ENCODE measurements at regions not wholly inside any gene's neighbourhood (a gene's known extent, or its start where the extent isn't known, plus 50 kb on each side); places are given as distances from the start of the nearest gene placed in this dataset.
"Not testable (repeated sequence)": the region's sequence is repeated elsewhere in the genome, so short reads cannot be mapped to it uniquely, and the experiment has no call there.

DNA sequence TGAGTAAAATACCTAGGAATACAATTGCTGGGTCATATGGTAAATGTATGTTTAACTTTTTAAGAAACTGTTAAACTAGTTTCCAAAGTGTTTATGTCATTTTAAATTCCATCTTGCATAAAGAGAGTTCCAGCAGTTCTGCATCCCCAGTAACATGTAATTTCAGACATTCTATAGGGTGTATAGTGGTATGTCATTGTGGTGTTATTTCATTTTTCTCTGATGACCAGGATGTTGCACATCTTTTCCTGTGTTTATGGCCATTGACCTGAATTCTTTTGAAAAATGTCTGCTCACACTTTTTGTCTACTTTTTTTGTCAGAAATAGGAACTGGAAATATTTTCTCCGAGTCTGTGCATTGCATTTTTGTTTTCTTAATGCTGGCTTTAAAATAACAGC is 128.9 kb downstream of the TMEM200A start:
- no peak for DNase-seq

DNA sequence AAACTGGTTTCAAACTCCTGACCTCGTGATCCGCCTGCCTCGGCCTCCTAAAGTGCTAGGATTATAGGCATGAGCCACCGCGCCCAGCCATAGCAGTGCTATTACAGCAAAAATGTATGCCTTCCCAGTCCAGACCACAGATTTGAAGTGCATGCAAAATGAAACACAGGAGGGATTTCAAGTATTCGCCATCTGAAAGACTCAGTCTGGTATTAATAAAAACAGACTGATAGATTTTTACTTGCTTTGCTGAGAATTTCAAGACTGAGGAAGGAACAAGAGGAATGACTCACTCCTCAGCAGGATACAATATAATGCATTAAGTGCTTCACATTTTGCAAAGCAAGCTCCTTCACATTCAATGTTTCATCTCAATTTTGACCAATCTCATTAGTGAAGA is 134.9 kb downstream of the TMEM200A start:
- no peak for DNase-seq

DNA sequence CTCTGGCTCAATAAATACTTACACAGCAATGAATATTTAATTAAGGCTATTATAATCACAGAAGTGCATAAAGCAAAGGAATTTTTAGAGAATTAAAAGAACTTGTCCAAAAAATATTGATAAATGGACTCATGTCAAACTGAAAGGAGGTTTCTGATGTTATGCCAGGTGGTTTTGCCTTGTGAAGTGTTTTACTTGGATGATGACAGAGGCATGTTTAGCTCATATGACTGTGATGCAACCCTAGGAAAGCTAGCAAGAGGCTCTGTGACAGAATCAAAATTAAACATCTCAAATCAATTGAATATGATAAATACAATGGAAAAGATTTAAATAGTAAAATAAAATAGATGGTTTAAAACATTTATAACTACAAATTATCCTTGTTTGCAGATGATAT is 137.3 kb downstream of the TMEM200A start:
- DNase-seq: no peak

DNA sequence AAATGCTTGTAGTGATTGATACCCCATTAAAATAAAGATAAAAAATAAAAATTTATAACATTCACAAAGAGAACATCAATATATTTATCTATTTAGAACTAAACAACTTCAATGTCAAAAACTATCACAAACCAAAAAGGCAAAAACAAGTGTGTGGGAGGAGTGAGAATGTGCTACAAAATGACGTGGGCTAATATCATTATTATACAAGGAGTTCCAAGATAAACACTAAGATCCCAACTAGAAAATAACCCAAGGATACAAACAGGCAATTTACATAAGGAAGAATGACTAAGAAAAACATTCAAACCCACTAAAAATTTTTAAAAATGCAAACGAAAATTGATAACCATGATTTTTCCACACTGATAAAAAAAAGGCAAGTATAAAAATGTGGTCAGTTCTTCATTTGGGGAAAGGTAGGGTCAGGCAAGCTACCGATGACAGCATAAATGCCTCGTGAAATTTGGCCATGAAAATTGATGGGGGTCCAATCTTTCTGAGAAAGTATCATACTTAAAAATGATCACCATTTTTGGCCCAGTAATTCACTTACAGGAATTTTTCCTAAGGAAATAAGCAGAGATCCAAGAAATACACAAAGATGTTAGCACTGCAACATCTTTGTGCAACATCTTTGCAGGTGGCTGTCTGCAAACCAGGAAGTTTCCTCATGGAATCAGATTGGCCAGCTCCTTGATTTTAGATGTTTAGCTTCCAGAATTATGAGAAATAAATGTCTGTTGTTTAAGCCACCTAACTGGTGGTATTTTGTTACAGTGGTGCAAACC is 140.2 kb downstream of the TMEM200A start:
- DNase-seq: no peak

DNA sequence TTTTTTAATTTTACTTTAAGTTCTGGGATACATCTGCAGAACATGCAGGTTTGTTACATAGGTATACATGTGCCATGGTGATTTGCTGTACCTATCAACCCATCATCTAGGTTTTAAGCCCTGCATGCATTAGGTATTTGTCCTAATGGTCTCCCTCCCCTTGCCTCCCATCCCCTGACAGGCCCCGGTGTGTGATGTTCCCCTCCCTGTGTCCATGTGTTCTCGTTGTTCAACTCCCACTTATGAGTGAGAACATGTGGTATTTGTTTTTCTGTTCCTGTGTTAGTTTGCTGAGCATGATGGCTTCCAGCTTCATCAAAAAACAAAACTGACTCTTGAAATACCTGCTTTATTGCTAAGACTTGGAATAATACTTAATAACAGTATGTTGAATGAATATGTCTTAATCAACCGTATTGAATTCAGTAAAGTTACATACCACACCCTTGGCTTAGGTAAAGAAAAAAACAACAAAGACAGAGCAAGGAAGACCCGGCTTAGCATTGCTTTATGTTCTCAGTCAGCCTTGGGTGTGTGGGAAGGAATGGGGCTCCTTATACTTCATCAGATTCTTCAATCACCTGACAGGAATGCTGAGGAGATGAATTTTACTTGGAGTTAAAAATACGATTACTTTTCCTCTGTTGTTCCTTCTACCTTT is 141.3 kb downstream of the TMEM200A start:
- not testable (repeated sequence) for DNase-seq

DNA sequence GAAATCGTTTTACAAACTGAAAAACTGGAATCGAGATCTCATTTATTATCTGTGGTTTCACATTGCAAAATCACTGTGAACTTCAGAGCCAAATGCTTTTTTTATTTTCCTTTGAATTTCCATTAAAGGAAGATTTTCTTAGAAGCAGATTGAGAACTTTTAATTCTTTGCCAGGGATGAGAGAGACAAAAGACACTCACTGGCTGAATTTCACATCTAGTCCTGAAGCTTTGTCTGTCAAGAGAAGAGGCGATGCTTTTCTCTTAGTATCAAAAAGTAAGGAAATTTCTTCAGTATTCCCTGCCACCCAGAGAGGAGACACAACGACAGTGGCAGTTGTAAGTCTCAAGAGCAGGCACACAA is 141.8 kb downstream of the TMEM200A start:
- no peak for DNase-seq

DNA sequence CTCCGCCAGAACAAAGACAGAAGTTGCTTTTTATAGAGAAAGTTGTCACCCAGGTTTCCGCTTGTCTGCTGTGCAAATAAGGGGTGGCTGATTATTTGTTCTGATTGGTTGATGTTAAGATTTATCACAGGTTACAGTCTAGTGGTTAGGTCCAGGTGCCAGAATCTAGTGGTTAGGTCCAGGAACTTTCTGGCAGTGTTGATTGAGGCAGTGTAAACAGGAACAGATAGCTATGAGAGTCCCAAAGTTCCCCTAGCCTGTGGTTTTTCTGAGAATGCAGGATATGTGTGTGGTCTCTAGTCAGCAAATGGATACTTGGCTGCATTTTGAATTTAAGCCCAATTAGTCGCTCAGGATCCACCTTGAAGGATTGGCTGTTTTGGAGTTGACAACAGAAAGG is 148.0 kb downstream of the TMEM200A start:
- no peak for DNase-seq

DNA sequence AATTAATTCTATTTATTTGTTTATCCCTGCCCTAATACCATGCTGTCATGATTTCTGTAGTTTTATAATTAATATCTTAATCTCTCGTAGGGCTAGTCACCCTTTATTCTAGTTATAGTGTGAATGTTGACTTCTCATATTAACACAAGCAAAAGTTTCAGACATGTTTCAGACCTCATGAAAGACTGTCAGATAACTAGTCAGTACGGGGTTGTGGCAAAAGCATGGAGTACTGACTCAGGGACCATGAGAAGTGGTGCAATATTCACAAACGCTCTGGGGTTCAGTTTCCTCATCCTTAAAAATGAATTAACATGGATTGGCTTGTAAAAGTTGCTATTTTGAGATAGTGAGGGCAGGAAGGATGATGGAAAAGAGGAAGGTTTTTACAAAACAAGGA is 148.9 kb downstream of the TMEM200A start:
- DNase-seq: no peak

DNA sequence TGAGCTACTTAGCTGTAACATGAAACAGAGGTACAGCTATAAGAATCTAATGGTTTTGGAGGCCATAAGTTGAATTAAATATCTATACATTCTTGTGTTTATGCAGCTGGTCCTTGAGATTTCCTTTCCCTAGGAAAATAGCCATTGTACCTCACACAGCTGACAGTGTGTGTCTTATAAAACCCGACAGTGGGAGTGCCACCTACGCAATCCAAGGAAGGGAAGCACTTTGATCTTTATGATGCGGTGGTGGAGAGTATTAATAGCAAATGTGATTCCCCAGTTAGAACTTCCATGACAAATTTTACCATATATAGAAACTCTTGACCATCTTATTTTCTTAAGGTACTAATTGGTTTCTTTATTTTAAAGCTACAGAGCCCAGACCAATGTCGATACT is 149.5 kb downstream of the TMEM200A start:
- DNase-seq: no peak

DNA sequence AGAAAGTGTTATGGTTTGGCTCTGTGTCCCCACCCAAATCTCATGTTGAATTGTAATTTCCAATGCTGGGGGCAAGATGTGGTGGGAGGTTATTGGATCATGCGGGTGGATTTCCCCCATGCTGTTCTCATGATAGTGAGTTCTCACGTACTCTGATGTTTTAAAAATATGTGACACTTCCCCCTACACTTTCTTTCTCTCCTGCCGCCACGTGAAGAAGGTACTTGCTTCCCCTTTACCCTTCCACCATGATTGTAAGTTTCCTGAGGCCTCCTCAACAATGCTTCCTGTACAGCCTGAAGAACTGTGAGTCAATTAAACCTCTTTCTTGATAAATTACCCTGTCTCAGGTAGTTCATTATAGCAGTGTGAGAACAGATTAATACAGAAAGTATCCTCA is 150.8 kb downstream of the TMEM200A start:
- DNase-seq: no peak

DNA sequence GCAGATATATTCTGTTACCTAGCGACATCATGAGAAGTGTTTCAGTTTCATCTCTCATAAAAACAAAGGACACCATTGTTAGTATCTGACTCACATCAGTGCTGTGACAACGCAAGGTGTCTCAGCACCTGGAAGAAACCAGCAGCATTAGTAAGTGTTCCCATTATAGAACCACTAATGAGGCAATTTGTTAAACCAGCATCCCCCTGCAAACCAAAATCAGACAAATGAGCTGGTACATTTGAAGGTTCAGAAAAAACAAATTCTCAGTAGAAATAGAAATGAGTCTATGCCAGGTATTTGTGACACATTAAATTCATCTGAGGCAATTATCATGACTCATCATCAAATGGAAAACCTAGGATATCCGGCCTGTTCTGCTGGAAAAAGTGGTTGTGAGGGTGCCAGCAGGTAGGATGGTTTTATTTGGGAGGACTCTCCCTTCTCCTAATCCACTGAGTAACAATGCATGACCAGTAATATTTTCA is 151.7 kb downstream of the TMEM200A start:
- DNase-seq: no peak

DNA sequence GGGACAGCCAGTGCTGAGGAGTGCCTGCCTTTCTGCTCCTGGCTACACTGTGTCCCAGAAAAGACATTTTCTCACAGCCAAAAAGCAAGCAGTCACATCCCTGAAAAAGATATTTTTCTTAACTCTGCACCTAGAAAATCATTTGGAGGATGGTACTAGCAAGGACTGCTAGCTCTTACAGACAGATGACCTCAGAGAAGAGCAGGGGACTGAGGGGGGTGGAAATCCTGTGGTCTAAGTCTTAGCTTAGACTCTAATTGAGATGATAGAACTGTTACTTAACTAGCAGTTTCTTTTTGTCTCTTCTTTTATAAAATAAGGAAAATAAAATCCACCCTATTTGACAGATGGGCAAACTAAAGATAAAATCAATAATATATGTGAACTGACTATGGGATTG is 152.8 kb downstream of the TMEM200A start:
- no peak for DNase-seq

DNA sequence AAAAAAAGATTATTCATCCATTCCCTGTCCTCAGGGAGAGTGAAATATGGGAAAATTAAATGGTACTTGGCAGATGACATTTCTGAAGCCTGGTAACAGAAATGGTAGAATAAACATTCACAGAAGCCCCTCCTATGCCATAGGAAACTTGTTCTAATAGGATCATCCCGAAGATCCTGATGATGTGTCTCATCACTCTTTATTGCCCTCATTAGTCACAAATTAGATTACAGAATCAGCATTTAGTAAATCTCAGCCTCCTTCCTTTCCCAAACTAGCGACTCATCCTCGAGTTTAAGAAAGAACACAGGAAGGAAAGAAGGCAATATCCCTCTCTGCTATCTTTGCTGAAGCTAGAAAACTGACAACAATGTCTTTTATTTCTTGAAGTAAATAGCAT is 154.4 kb downstream of the TMEM200A start:
- DNase-seq: no peak

DNA sequence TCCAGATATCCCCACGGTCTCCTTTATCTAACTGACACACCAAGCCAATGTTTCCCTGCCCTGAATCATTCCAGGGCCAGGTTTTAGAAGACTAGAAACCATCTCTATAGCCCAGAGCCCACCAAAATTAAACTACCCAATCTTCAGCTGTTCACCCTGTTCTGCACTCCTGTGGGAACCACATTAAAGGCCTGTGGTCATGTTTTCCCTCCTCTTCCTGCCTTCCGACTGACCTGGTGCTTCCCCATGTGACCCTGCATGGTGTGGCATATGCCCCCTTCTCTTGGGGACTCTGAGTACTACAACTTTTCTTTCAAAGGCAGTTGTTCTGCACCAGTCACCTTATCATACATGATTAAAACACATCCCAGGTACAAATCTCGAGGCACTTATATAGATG is 155.0 kb downstream of the TMEM200A start:
- no peak for DNase-seq

DNA sequence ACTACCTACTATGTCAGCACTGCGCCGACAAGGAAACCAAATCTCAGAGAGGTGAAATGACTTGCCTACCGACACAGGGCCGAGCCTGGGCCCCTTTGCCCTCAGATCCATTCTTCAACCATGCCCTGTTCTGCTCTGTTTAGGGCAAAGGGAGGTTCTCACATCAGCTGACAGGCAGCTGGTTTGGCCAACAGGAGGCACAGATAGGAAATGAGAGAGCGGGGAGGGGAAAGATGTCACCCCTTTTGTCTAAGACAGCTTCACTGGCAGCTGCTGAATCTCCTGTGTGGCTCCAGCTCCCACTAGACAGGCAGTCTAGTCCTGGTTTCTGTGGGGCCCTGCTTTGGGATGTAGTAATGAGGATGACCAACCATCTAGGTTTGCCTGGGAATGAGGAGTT is 158.7 kb downstream of the TMEM200A start:
- no peak for DNase-seq

DNA sequence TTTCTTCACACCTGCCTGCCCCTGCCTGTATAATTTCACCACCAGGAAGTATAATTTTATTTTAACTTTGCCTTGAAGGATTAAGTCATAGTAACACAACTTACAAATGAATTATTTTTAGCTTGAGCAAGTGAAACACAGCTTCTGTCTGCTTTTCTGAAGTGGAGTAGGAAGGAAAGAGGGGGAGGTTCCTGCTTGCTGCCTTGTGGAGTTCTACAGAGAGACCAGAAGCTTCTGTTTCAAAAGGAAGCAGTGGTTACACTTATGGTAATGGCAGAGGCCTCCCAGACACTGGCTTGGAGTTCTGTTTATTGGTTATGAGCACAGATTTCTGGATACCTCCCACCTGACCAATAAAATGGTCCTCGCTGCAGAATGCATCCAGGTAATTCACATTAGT is 159.6 kb downstream of the TMEM200A start:
- no peak for DNase-seq

DNA sequence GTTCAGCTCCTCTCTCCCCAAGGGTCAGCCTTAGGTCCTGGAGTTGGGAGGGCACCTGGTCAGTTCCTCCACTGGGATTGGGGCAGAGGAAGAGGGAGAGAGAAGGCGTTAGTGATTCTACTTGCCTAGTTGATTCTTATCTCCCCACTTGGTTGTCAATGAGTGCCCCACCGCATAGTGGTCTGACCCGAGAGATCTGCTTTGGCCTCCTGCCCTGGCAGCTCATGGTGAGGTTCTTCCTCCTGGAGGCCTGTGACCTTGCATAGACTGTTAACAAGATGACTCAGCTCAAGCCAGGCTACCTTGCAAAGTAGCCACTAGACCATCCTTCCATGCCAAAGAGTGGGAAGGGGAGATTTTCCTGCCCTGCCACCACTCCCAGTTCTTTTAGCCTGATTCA is 160.6 kb downstream of the TMEM200A start:
- no peak for DNase-seq

DNA sequence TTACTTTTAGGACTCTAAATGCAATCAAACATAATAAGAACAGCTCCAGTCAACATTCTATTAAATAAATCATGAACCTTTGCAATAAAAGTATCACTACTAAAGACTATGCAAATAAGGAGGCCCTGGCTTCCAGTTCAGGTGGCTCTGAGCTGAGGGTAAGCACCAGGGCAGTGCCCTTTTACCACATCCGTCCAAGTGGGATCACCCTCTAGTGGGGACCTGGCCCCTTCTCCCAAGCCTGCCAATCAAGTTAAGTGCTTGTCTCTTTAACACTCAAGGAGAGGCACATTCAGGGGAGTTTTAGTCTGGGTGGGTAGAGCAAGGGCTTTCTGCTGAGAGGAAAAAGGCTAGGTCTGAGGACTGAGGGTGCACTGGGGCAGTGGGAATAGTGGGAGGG is 161.4 kb downstream of the TMEM200A start:
- no peak for DNase-seq

DNA sequence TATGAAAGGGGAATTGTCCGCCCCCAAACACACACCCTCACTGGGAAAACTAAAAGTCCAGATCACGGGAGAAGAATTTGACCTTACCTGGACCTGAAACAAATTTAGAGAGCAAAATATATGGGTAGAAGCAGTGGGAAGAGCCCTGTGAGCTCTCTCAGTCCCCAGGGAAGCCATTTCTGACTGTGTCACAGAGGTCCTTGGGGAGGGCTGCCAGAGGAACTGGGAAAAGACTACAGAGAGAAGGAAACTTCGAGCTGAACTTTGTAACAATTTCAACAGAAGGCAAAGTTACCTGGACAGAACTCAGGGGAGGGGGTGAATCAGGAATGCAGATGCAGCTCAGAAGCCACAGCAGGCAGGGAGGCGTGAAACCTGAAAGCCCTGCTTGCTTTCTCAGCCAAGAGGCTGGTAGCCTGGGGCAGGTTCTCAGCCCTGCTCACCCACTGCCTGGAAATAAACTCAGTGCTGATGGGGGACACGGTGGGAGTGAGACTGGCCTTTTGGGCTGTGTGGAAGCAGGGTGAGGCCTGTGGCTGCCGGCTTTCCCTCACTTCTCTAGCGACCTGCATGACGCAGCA is 163.8 kb downstream of the TMEM200A start:
- no peak for DNase-seq

DNA sequence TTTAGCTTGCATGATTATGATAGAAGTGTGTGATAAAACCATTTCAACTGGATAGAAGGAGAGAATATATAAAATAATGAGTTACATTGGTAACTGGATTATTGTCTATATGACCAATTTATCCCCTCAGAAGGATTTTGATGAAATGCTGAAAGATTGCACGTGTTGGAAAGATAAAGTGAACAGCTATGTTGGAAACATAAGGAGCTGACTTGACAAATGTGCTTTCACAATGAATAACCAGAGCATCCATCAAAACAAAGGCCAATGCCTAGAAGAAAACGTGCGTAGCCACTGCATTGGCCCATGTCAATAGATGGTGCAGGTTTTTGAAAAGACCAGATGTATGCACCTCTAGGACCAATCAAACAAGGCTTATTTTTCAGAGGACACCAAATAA is 168.8 kb downstream of the TMEM200A start:
- DNase-seq: no peak

DNA sequence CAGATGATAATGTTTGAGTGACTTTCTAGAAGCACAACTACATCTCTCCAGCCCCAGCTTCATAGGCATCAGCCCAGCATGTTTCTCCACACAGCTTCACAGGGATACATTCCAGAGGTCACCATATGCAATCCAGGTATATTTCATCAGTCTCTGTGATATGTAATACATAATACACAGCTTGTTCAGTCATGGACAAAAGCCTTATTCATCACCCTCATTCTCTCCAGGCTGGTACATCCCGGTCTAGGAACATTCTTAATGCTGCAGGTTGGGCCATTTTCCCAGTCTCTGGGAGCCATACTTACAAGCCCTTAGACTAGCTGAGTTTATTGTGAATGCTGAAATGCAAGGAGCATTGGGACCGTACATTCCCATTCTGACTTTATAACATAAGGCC is 169.4 kb downstream of the TMEM200A start:
- DNase-seq: no peak

DNA sequence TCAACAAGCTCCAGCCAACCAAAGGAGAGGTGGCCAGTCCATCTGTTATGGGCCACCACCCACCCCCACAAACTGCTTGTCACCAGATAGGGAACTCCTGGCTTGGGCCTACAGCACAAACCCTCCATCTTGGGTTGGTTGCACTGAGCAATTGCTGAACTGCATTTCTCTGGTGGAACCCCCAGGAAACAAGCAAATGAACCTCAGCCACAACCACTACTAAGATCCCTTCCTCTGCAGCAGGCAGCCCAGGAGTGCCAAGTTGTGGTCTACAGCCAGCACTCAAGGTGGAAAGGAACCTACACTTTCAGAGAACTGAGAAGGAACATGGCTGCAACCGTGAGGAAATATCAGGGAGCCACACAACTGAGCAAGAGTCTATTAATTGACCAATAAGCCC is 171.6 kb downstream of the TMEM200A start:
- DNase-seq: no peak

DNA sequence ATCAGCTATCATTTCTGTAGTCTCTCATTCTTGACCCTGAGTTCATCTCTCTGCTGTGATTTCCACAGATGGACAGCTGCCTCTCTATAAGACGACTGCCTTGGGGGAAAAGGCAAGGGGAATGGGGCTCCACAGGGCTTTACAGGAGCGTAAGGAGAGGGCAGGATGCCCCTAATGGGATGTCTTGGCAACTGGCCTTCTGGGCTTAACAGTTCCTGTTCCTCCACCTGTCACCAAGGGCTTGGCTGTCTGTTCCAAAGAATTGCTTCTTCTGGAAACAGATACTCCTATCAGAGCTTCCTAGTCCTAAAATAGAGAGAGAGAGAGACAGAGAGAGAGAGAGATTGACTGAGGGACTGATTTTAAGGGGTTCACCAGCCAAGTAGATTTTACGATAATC is 181.9 kb downstream of the TMEM200A start:
- DNase-seq: no peak

DNA sequence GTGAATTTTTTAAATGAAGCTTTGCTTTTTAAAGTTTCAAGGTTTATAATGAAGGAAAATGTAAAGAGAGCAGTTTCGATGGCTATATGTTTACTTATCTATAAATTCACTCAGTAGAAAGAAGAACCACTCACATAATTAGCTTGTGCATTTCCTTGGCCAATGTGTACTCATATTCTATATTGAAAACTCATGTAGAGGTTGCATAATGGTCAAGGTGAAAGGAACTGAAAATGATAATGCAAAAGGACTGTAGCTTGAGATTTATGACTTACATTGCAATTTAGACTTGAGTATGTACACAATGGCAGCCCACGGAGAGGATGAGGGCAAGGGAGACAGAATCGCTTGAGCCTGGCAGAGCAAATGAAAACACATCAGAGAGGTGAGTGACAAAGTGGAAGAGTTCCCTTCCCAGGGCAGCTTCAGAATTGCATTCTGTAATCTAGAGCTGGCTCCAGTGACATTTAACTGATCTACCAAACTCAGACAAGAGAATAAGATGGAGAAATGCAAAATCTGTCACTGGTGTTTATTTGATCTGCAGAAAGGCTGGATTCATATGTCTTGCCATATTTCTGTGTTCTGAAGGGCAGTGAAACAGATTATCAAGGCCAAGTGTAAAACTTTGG is 191.8 kb downstream of the TMEM200A start:
- no peak for DNase-seq

Measured in activated T-cell treated with anti-CD3 and anti-CD28 coated beads, Interleukin-2, amount 50 U/mL, for 1 hour (primary cell).